Osteocyte (in vitro differentiated cells): ENCODE measurements at regions not wholly inside any gene's neighbourhood (a gene's known extent, or its start where the extent isn't known, plus 50 kb on each side); places are given as distances from the start of the nearest gene placed in this dataset.
A peak's percentile ranks its signal among the peaks of the same experiment; 100 is the strongest.

ENCODE experiments used
- DNase-seq: peaks from one replicate; pipeline ENCODE4 v3.0.0; 2021; ENCODE audit warnings: mixed read lengths; ENCODE audit not compliant: unreplicated experiment; ENCODE audit errors: extremely low spot score
- H3K27ac Mint-ChIP-seq: one replicate; pipeline ENCODE4 v1.8.0; 2021; ENCODE audit warnings: mild to moderate bottlenecking, mixed read lengths; ENCODE audit not compliant: unreplicated experiment
- H3K27me3 Mint-ChIP-seq: one replicate; pipeline ENCODE4 v1.8.0; 2021; ENCODE audit warnings: mixed read lengths; ENCODE audit not compliant: unreplicated experiment
- H3K36me3 Mint-ChIP-seq: one replicate; pipeline ENCODE4 v1.8.0; 2021; ENCODE audit warnings: mixed read lengths; ENCODE audit not compliant: unreplicated experiment
- H3K4me1 Mint-ChIP-seq: one replicate; pipeline ENCODE4 v1.8.0; 2021; ENCODE audit warnings: mixed read lengths; ENCODE audit not compliant: unreplicated experiment
- H3K4me3 Mint-ChIP-seq: one replicate; pipeline ENCODE4 v1.8.0; 2021; ENCODE audit warnings: mild to moderate bottlenecking, moderate library complexity, mixed read lengths; ENCODE audit not compliant: unreplicated experiment
- H3K9me3 Mint-ChIP-seq: one replicate; pipeline ENCODE4 v1.8.0; 2021; ENCODE audit warnings: mixed read lengths; ENCODE audit not compliant: unreplicated experiment
- CTCF ChIP-seq: fragments of 200-600 bp; sonication (generic); IDR thresholded peaks from 2 replicates; pipeline ENCODE4 v1.5.0; 2021; ENCODE audit warnings: antibody characterized with exemption, mild to moderate bottlenecking, moderate library complexity

GRCh38 chr3:157631478-157631877 lies 128.3 kb upstream of the VEPH1 start:
- Mint-ChIP-seq H3K36me3 (no peaks in the 10 kb centered on the region), H3K4me1 (no peaks in the 10 kb centered on the region), H3K4me3 (no peak overlapping the region), H3K9me3 (no peaks in the 10 kb centered on the region), H3K27ac (no peak overlapping the region), H3K27me3 (peaks cover 53% of the 10 kb centered on the region)
- DNase-seq = no peak
- TF ChIP-seq CTCF = no peak

- TF ChIP-seq CTCF = no peak
- Mint-ChIP-seq H3K4me3 (no peak overlapping the region), H3K9me3 (no peaks in the 10 kb centered on the region), H3K27ac (no peak overlapping the region), H3K4me1 (no peaks in the 10 kb centered on the region), H3K36me3 (no peaks in the 10 kb centered on the region), H3K27me3 (peaks cover 54% of the 10 kb centered on the region)
- no peak for DNase-seq
Observed at GRCh38 chr3:157626817-157627216, 123.6 kb upstream of the VEPH1 start.

- DNase-seq = no peak
- no peak for TF ChIP-seq CTCF
- H3K4me1 Mint-ChIP-seq = no peaks in the 10 kb centered on the region
- H3K27me3 Mint-ChIP-seq = peaks cover 49% of the 10 kb centered on the region
- no peak overlapping the region for H3K27ac Mint-ChIP-seq
- no peaks in the 10 kb centered on the region for H3K36me3 Mint-ChIP-seq
- H3K4me3 Mint-ChIP-seq = no peak overlapping the region
- no peaks in the 10 kb centered on the region for H3K9me3 Mint-ChIP-seq
Observed at GRCh38 chr3:157624801-157625200, 121.6 kb upstream of the VEPH1 start.

GRCh38 chr3:157618886-157619285 lies 115.7 kb upstream of the VEPH1 start:
- H3K27me3 Mint-ChIP-seq = peaks cover 28% of the 10 kb centered on the region
- H3K36me3 Mint-ChIP-seq = no peaks in the 10 kb centered on the region
- no peak for DNase-seq
- TF ChIP-seq CTCF = no peak
- no peak overlapping the region for H3K27ac Mint-ChIP-seq
- no peaks in the 10 kb centered on the region for H3K9me3 Mint-ChIP-seq
- no peak overlapping the region for H3K4me3 Mint-ChIP-seq
- H3K4me1 Mint-ChIP-seq = no peaks in the 10 kb centered on the region

GRCh38 chr3:157618075-157618760 lies 115.0 kb upstream of the VEPH1 start:
- Mint-ChIP-seq H3K9me3 (no peaks in the 10 kb centered on the region), H3K27me3 (peaks cover 27% of the 10 kb centered on the region), H3K4me1 (no peaks in the 10 kb centered on the region), H3K4me3 (no peak overlapping the region), H3K36me3 (no peaks in the 10 kb centered on the region), H3K27ac (no peak overlapping the region)
- peak; percentile 69 for TF ChIP-seq CTCF
- DNase-seq = no peak
